SJSA1 (cell line): ENCODE measurements at regions not wholly inside any gene's neighbourhood (a gene's known extent, or its start where the extent isn't known, plus 50 kb on each side); places are given as distances from the start of the nearest gene placed in this dataset.

ENCODE experiments used
- DNase-seq, 2 experiments: peaks; one replicate each; pipeline ENCODE4 v3.0.0-alpha.2; 2015 to 2020; ENCODE audit warnings: low spot score in 2 of 2, low read depth in 1 of 2
- H3K27ac ChIP-seq: fragments of 250-450 bp; sonication (Bioruptor Pico); 2 replicates; pipeline ENCODE4 v1.5.1; 2020; ENCODE audit warnings: mild to moderate bottlenecking, moderate library complexity
- H3K27me3 ChIP-seq: fragments of 250-450 bp; sonication (Bioruptor Pico); replicated peaks from 2 replicates; pipeline ENCODE4 v1.5.1; 2020; ENCODE audit warnings: mild to moderate bottlenecking, moderate library complexity
- H3K36me3 ChIP-seq: fragments of 250-450 bp; sonication (Bioruptor Pico); 2 replicates; pipeline ENCODE4 v1.5.1; 2020; ENCODE audit warnings: mild to moderate bottlenecking
- H3K4me1 ChIP-seq: fragments of 250-450 bp; sonication (Bioruptor Pico); replicated peaks from 2 replicates; pipeline ENCODE4 v1.6.1; 2021; ENCODE audit warnings: mild to moderate bottlenecking
- H3K4me3 ChIP-seq: fragments of 250-450 bp; sonication (Bioruptor Pico); 2 replicates; pipeline ENCODE4 v1.5.1; 2020; ENCODE audit warnings: mild to moderate bottlenecking
- H3K9me3 ChIP-seq: fragments of 250-450 bp; sonication (Bioruptor Pico); replicated peaks from 2 replicates; pipeline ENCODE4 v1.5.1; 2020; ENCODE audit warnings: mild to moderate bottlenecking

GRCh38 chr1:117275055-117275454, 64.3 kb upstream of the VTCN1 start:
- no peak for DNase-seq
- Histone ChIP-seq H3K4me3 (no peak overlapping the region), H3K9me3 (no peaks in the 10 kb centered on the region), H3K36me3 (no peaks in the 10 kb centered on the region), H3K4me1 (no peaks in the 10 kb centered on the region), H3K27me3 (no peaks in the 10 kb centered on the region; the same call in 1 of the 2 replicates), H3K27ac (no peak overlapping the region)

- Histone ChIP-seq H3K4me1 (no peaks in the 10 kb centered on the region), H3K4me3 (no peak overlapping the region), H3K36me3 (no peaks in the 10 kb centered on the region), H3K9me3 (no peaks in the 10 kb centered on the region), H3K27me3 (no peaks in the 10 kb centered on the region; the same call in 1 of the 2 replicates), H3K27ac (no peak overlapping the region)
- DNase-seq = no peak
Observed at GRCh38 chr1:117271959-117272358, 61.2 kb upstream of the VTCN1 start.

DNA sequence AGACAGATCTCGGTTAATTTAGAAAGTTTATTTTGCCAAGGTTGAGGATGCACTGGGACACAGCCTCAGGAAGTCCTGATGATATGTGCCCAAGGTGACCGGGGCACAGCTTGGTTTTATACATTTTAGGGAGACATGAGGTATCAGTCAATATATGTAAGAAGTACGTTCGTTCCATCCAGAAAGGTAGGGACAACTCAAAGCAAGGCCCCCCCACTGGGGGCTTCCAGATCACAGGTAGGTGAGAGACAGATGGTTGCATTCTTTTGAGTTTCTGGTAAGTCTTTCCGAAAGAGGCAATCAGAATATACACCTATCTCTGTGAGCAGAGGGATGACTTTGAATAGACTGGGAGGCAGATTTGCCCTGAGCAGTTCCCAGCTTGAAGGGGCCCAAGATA, 60.4 kb upstream of the VTCN1 start:
- DNase-seq = no peak
- Histone ChIP-seq H3K4me3 (no peak overlapping the region), H3K36me3 (no peaks in the 10 kb centered on the region), H3K27ac (no peak overlapping the region), H3K9me3 (no peaks in the 10 kb centered on the region), H3K27me3 (no peaks in the 10 kb centered on the region; the same call in 1 of the 2 replicates), H3K4me1 (no peaks in the 10 kb centered on the region)

DNA sequence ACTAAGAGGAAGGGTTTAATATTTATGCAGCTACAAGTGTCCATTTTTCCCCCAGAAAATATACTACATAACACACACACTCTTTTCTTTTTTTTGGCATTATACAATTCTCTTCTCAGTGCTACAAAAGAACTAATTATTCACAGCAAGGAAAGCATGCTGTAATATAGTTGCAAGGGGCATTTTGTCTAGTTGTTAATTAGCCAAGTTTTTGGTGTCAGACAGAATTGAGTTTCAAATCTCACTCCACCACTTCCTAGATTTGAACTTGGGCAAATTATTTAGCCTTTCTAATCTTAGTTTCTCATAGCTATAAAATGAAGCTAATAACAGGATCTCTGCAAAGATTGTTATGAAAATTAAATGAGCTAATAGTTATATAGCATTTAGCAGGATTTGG, 60.0 kb upstream of the VTCN1 start:
- no peak for DNase-seq
- Histone ChIP-seq H3K27ac (no peak overlapping the region), H3K36me3 (no peaks in the 10 kb centered on the region), H3K9me3 (no peaks in the 10 kb centered on the region), H3K27me3 (no peaks in the 10 kb centered on the region; the same call in 1 of the 2 replicates), H3K4me1 (no peaks in the 10 kb centered on the region), H3K4me3 (no peak overlapping the region)

DNA sequence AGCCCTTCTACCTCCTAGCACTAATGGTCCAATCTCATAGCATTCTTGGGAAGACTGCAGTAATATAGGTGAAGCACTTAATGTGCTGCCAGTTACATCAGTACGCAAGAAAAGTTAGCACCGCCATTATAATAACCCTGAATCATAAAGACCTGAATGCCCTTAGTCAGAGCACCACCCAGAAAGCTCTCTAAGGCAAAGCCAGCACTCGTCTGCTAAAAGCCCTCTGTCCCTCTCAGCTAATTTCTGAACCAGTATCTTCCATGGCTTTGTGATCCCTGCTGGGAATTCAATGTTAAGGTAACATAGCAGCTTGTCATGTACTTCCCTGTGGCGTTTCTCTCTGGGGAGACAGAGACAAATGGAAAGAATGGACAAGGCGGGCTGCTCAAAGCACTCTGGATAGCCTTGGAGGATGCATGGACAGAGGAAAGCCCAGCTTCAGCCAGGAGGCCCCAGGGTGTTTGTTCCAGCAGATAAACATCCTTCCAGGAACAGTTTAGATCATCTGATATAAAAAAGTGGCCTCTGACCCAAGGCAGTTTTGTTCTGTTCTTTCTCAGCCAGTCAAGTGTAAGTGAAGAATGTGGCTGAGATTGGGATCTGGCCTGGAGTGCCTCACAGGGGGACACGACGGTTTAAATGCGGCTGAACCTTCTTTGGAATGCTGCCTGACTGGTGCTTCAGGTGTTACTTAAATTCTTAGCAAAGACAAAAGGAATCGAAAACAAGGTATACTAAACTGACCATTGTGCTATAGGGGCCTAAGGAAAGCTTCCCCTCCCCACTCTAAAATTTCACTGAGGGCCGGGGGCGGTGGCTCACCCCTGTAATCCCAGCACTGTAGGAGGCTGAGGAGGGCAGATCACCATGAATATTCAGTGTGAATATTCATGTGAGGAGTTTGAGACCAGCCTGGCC, 58.1 kb upstream of the VTCN1 start:
- H3K27ac ChIP-seq = no peak overlapping the region
- H3K27me3 ChIP-seq = no peaks in the 10 kb centered on the region; the same call in 1 of the 2 replicates
- DNase-seq = no peak
- H3K9me3 ChIP-seq = no peaks in the 10 kb centered on the region
- H3K36me3 ChIP-seq = no peaks in the 10 kb centered on the region
- no peaks in the 10 kb centered on the region for H3K4me1 ChIP-seq
- no peak overlapping the region for H3K4me3 ChIP-seq

DNA sequence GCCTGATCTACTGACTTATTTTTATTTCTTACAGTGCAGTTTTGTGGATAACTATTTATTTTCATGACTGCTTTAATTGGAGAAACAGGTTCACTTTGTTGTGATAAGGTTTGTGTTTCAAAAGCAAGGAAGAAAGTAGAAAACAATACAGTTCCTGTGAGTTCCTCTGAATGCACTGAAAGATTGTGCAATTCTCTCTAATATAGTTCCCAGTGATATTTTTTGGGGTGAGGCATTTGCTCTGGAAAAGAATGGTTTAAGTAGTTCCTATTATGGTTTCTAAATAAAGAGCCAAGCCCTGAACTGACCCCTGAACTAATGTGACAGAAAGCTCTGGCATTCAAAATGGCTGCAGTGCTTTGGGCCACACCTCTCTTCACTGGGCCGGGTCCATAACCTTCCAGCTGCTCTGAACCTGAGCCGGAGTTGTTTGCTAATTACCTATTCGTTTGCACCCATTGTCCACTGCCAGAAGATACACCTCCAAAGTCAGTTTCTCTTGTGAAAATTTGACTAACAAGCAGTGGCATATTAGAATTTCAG, 56.6 kb upstream of the VTCN1 start:
- Histone ChIP-seq H3K9me3 (no peaks in the 10 kb centered on the region), H3K4me1 (no peaks in the 10 kb centered on the region), H3K27me3 (no peaks in the 10 kb centered on the region; the same call in 1 of the 2 replicates), H3K4me3 (no peak overlapping the region), H3K36me3 (no peaks in the 10 kb centered on the region), H3K27ac (no peak overlapping the region)
- no peak for DNase-seq

- Histone ChIP-seq H3K27ac (no peak overlapping the region), H3K9me3 (no peaks in the 10 kb centered on the region; the same call in 1 of the 2 replicates), H3K4me1 (no peaks in the 10 kb centered on the region), H3K27me3 (no peaks in the 10 kb centered on the region), H3K4me3 (no peak overlapping the region), H3K36me3 (no peaks in the 10 kb centered on the region)
- DNase-seq = no peak
Observed at GRCh38 chr1:117262976-117263375, 52.2 kb upstream of the VTCN1 start.

DNA sequence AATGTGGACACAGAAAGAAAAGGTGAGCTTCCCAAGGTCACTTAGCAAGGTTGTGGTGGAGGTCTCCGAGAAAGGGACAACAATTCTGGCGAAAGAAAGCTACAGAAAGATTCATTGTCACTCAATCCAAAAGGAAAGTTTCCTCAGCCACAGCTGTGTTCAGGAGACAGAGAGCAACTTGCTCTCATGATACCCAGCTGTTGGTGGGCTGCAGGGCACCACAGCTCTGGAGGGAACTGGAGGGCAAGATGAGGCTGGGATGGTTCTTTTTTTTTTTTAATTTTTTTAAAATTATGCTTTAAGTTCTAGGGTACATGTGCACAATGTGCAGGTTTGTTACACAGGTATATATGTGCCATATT, 50.7 kb upstream of the VTCN1 start:
- no peaks in the 10 kb centered on the region for H3K27me3 ChIP-seq
- H3K36me3 ChIP-seq = no peaks in the 10 kb centered on the region
- no peak overlapping the region for H3K4me3 ChIP-seq
- no peak for DNase-seq
- H3K27ac ChIP-seq = no peak overlapping the region
- H3K4me1 ChIP-seq = no peaks in the 10 kb centered on the region
- H3K9me3 ChIP-seq = no peaks in the 10 kb centered on the region; the same call in 1 of the 2 replicates

DNA sequence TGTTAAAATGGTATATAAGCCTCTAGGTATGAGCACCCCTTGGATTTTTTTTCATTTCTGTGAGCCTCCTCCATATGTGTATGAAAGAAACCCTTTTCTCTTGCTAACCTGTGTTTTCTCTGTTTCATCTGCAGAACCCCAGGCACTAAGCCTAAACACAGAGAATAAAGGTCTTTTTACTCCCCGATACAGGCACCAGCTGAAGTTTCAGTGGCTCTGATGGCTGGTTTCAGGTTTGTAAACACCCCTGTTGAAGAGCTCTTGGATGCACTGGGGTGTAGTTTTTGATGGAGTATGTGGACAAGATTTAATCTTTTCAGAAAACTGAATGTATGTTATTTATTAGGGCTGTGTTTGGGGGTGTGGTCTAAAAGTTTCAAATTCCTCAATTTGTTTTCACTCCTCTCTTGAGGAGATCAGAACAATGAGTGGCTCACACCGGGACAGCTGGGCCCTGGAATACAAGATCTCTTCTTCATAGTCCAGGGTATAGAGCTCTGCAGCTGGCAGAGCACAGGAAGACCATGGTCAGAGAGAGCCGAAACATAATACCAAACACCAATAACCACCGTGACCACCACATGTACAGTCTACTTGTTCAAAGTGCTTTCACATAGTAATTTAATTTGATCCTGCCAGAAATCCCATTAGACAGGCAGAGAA, 50.2 kb upstream of the VTCN1 start:
- H3K36me3 ChIP-seq = no peaks in the 10 kb centered on the region
- H3K4me1 ChIP-seq = no peaks in the 10 kb centered on the region
- no peak overlapping the region for H3K4me3 ChIP-seq
- no peaks in the 10 kb centered on the region for H3K27me3 ChIP-seq
- no peak for DNase-seq
- H3K9me3 ChIP-seq = no peaks in the 10 kb centered on the region; the same call in 1 of the 2 replicates
- no peak overlapping the region for H3K27ac ChIP-seq
